H7 (cell line): ENCODE measurements at regions not wholly inside any gene's neighbourhood (a gene's known extent, or its start where the extent isn't known, plus 50 kb on each side); places are given as distances from the start of the nearest gene placed in this dataset.

Source experiments
- DNase-seq: peaks from one replicate; pipeline ENCODE4 v3.0.0; 2012
- H3K27me3 ChIP-seq: 2 replicates; pipeline ENCODE4 v1.6.0; 2011; ENCODE audit warnings: mild to moderate bottlenecking, low read length; ENCODE audit not compliant: control insufficient read depth, insufficient read depth
- H3K36me3 ChIP-seq: replicated peaks from 2 replicates; pipeline ENCODE4 v1.5.1; 2011; ENCODE audit warnings: low read length; ENCODE audit not compliant: control insufficient read depth, insufficient read depth
- H3K4me3 ChIP-seq: 2 replicates; pipeline ENCODE4 v1.5.1; 2011; ENCODE audit warnings: low read depth, mild to moderate bottlenecking, control low read depth, low read length, moderate library complexity; ENCODE audit not compliant: insufficient read depth

GRCh38 chr14:100381395-100382105 is 58.4 kb downstream of the SLC25A47 start:
- H3K27me3 ChIP-seq, result no peaks in the 10 kb centered on the region
- H3K36me3 ChIP-seq, result no peaks in the 10 kb centered on the region
- no peak overlapping the region for H3K4me3 ChIP-seq
- peak; percentile 41 for DNase-seq

GRCh38 chr14:100382106-100382455 is 58.9 kb downstream of the SLC25A47 start:
- Histone ChIP-seq H3K27me3 (no peaks in the 10 kb centered on the region), H3K36me3 (no peaks in the 10 kb centered on the region), H3K4me3 (no peak overlapping the region)
- peak; percentile 13 for DNase-seq

GRCh38 chr14:100383727-100384158 is 60.6 kb downstream of the SLC25A47 start:
- H3K36me3 ChIP-seq, result no peaks in the 10 kb centered on the region
- H3K27me3 ChIP-seq, result no peaks in the 10 kb centered on the region
- peak; percentile 93 for DNase-seq
- H3K4me3 ChIP-seq, result no peak overlapping the region

- DNase-seq, result peak; percentile 35
- Histone ChIP-seq H3K27me3 (no peaks in the 10 kb centered on the region), H3K4me3 (no peak overlapping the region), H3K36me3 (no peaks in the 10 kb centered on the region)
These were observed 61.1 kb downstream of the SLC25A47 start for GRCh38 chr14:100384277-100384676.

GRCh38 chr14:100384819-100385813 is 62.0 kb downstream of the SLC25A47 start:
- Histone ChIP-seq H3K27me3 (no peaks in the 10 kb centered on the region), H3K36me3 (no peaks in the 10 kb centered on the region), H3K4me3 (no peak overlapping the region)
- DNase-seq, result peak; percentile 50

- Histone ChIP-seq H3K36me3 (no peaks in the 10 kb centered on the region), H3K27me3 (no peaks in the 10 kb centered on the region), H3K4me3 (no peak overlapping the region)
- DNase-seq, result peak; percentile 54
These were observed 63.0 kb downstream of the SLC25A47 start for GRCh38 chr14:100386121-100386520.

- Histone ChIP-seq H3K27me3 (no peaks in the 10 kb centered on the region), H3K4me3 (no peak overlapping the region), H3K36me3 (no peaks in the 10 kb centered on the region)
- DNase-seq, result peak; percentile 11
These were observed 63.7 kb downstream of the SLC25A47 start for GRCh38 chr14:100386846-100387245.

GRCh38 chr14:100387450-100387849 is 64.3 kb downstream of the SLC25A47 start:
- Histone ChIP-seq H3K4me3 (no peak overlapping the region), H3K36me3 (no peaks in the 10 kb centered on the region), H3K27me3 (no peaks in the 10 kb centered on the region)
- DNase-seq, result peak; percentile 36

GRCh38 chr14:100388103-100389054 is 65.2 kb downstream of the SLC25A47 start:
- Histone ChIP-seq H3K36me3 (no peaks in the 10 kb centered on the region), H3K27me3 (no peaks in the 10 kb centered on the region), H3K4me3 (no peak overlapping the region)
- peak; percentile 32 for DNase-seq

- peak; percentile 41 for DNase-seq
- H3K4me3 ChIP-seq, result no peak overlapping the region
- H3K27me3 ChIP-seq, result no peaks in the 10 kb centered on the region
- H3K36me3 ChIP-seq, result no peaks in the 10 kb centered on the region
These were observed 66.5 kb downstream of the SLC25A47 start for GRCh38 chr14:100389497-100390104.

GRCh38 chr14:100391173-100391572 is 68.0 kb downstream of the SLC25A47 start:
- Histone ChIP-seq H3K27me3 (no peaks in the 10 kb centered on the region), H3K4me3 (no peak overlapping the region), H3K36me3 (no peaks in the 10 kb centered on the region)
- peak; percentile 26 for DNase-seq

GRCh38 chr14:100391724-100392123 is 68.6 kb downstream of the SLC25A47 start:
- no peaks in the 10 kb centered on the region for H3K36me3 ChIP-seq
- peak; percentile 4 for DNase-seq

GRCh38 chr14:100392356-100392755 is 69.2 kb downstream of the SLC25A47 start:
- Histone ChIP-seq H3K27me3 (peaks cover 1% of the 10 kb centered on the region; the same call in 1 of the 2 replicates), H3K36me3 (no peaks in the 10 kb centered on the region), H3K4me3 (no peak overlapping the region)
- DNase-seq, result peak; percentile 22

More at GRCh38 chr14:100391724-100392123, 68.6 kb downstream of the SLC25A47 start:
- Histone ChIP-seq H3K4me3 (no peak overlapping the region), H3K27me3 (peaks cover 1% of the 10 kb centered on the region; the same call in 1 of the 2 replicates)
